GM18505 (cell line): ENCODE measurements at regions not wholly inside any gene's neighbourhood (a gene's known extent, or its start where the extent isn't known, plus 50 kb on each side); places are given as distances from the start of the nearest gene placed in this dataset.
"Not testable (repeated sequence)": the region's sequence is repeated elsewhere in the genome, so short reads cannot be mapped to it uniquely, and the experiment has no call there.

Experiments
- ATAC-seq: cut with Tn5 transposase; IDR thresholded peaks from one replicate; pipeline ENCODE4 v1.9.1; 2021; ENCODE audit not compliant: unreplicated experiment
- POLR2A ChIP-seq: IDR thresholded peaks from 4 replicates; pipeline ENCODE4 v1.6.1; 2011; ENCODE audit warnings: borderline replicate concordance; ENCODE audit not compliant: insufficient read depth, insufficient read length; ENCODE audit errors: extremely low read depth

DNA sequence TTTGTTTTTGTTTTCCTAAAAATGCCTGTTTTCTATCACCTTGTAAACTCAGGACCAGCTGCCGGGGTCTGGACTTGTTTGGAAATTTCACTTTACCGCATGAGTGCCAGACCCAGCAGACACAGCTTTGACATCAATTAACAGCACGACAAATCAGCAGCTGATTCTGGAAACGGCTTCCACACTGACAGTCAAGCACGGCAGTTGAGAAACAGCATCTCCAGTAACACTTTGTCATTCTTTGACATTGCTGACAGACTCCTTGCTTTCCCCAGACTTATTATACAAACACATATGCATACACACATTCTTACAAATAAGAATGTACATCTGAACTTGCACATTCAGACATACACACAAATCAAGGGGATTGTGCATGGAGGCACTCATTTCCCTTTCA, 1017.6 kb upstream of the HS3ST1 start:
- no peak for TF ChIP-seq POLR2A
- ATAC-seq = no peak

DNA sequence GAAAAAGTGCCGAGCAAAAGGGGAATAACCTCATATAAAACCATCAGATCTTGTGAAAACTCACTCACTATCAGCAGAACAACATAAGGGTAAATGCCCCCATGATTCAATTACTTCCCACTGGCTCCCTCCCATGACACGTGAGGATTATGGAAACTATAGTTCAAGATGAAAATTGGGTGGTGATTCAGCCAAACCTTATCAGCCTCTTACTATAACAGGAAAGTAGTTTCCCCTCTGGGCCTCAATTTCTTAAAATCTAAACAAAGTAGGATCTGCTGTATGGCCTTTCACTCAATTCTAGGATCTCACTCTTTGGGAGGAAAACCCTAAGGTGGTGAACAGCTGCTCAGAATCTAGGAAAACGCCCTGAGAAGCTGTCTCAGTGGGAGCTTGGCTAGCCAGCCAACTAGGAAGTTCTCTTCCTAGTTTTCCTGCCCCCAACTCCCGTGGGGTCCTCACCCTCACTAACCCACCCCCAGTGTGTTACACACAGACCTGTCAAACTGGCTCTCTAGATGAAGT, 1017.1 kb upstream of the HS3ST1 start:
- no peak for TF ChIP-seq POLR2A
- ATAC-seq = no peak

DNA sequence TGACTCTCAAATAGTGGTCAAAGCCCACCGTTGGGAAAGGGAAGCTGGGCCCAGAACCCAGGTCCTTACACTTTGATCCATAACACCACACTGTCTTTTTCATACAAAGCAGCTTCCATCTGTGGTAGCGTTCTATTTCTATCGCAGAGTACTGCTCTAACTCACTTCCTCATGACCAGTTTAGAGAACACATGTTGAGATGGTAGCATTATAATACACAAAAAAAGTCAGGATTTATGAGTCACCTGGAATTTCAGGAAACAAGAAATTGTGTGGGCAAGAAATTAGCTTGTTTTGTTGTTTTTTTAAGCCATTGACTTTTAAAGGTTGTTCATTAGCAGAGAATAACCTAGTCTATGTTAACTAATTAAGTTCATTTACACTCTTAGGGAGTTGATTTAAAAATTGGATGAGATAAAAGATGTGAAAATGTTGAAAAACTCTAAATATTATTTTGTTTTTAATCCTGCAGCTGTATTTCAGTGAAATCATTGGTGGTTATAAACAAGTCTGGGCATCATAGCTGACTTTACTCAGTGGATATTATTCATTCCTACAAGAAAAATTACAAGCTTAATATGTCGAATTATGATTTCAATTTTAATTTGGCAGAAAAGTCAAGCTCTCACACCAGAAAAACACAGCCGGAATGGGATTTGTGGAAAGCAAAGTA, 1011.1 kb upstream of the HS3ST1 start:
- no peak for ATAC-seq
- TF ChIP-seq POLR2A = no peak

DNA sequence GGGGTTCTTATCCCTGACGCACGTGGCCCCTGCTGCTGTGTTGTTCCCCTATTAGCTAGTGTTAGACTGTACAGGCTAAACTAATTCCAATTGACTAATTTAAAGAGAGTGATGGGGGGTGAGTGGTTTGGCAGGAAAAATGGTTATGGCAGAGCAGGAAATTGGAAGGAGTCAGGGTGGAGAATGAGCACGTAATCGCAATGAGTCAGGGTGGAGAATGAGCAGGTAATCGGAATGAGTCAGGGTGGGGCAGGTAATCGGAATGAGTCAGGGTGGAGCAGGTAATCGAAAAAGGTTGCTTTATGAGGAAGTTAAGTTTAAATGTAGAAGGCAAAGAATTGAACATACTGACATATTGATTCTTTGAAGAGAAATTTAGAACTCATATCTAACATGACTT, 1002.6 kb upstream of the HS3ST1 start:
- ATAC-seq = not testable (repeated sequence)

DNA sequence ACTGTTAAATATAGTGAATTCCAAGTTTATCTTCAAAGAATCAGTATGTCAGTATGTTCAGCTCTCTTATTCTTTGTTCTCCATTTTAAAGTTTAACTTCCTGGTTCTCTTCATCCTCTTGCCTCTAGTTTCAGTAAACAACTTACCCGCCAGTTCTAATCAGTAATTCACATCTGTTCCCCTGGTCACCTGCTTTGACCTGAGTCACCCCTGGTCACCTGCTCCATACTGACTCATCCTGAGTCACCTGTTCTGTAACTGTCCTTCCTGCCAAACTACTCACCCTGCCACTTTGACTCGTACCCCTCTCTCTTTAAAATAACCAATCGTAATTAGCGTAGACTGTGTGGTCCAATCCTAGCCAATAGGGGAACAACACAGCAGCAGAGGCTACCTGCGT, 992.7 kb upstream of the HS3ST1 start:
- TF ChIP-seq POLR2A = no peak
- no peak for ATAC-seq

DNA sequence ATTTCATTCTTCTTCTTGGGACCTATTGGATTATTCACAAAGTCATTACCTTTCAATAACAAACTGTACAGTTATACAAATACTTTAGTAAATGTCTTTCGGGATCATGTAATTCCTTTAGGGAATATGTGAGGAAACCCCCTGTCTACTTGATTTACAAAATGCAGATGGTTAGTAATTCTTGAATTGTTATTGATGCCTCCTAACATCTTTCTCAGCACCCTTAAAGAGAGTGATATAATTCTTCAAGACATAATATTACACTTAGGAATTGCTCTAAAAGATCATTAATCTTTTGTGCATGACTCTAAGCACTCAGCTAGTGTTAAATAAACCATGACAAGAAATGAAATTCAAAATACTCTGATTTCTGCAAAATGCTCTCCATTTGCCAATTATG, 988.1 kb upstream of the HS3ST1 start:
- TF ChIP-seq POLR2A = no peak
- no peak for ATAC-seq

DNA sequence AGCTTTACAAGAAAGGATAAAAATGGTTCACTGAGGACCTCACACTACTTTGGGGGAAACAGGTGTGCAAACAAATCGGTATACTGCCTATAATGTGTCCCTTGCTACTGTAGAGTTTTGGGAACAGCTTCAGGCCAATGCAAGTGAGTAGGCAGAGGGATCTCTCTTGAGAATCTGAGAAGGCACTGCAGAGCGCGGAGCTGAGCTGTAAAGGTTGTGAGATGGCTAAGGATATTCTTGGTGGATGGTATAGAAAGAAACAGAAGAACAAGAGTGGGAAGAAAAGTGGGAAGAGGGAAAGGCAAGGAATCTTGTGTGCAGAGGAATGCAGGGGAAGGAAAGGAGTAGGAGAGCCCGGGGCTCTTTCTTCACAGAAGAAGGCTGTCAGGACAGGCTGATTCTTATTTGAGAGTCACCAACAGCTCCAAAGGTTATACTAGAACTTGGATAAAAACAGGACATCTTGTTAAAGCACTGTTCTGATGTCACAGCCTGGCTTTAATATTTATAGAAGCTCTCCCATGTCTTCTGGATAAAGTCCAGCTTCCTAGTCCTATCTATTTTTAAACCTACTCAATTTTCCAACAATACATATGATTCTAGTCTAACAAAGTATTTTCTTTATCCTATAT, 985.6 kb upstream of the HS3ST1 start:
- TF ChIP-seq POLR2A = no peak

DNA sequence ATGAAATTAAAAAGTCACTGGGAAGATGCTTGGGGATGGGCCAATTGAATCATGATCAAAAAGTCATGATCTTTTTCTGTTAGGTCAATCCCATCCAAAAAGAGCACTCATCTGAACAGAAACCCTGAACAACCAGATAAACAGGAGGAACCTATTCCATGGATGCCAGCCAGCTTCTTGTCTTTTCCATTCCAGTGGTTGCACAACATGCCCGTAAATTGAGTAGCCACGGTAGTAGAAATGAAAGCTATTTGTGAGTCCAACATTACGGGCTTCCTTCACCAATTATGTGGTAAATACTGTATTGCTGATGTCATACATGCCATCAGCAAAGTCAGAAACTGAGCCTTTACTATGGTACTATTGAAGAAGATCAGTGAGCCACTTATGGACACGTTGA, 982.4 kb upstream of the HS3ST1 start:
- no peak for ATAC-seq
- TF ChIP-seq POLR2A = no peak

More for the DNA sequence above, 985.6 kb upstream of the HS3ST1 start:
- ATAC-seq = no peak

DNA sequence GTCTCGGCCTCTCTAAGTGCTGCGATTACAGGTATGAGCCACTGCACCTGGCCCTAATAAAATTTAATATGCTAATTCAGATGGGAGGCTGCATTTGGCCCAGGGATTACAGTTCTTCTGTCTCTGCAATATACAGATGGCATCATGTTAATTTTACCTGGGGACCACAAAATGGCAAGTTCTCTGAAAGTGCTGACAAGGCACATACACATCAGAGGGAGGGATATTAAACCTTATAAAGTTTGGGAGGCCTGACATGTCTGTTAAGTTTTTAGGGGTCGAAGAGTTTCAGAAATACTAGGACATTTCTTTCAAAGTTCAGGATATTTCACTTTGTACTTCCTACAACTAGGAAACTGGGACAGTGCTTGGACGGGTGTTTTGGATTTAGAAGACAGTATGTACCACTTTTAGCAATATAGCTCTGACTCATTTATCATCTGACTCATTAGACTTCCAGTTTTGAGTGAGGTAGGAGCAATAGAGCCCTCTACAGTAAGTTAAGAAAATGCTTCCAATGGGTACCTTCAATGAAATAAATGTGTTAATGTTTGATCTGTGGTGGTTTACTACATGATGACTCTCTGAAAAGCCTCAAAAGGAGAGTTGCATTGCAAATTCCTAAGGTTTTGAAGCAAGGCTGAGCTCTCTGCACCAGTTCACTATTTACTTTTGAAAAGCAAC, 981.0 kb upstream of the HS3ST1 start:
- ATAC-seq = no peak
- no peak for TF ChIP-seq POLR2A

DNA sequence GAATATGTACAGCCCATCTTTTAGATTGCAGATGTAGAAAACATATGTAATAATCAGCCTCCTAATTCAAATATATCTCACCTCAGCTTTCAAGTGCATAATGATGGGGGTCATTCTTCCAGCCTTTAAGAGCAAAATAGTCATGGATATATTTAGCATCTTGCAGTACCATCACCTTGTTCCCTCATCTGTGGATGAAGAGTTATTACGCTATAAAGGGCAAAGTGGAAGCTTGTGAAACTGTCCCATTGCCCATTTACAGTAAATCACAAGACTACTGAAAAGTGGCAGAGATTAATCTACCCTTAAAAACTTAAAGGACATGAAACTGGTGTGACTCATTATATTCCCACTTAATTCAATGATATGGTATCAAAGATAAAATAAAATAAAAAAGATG, 979.7 kb upstream of the HS3ST1 start:
- TF ChIP-seq POLR2A = no peak
- ATAC-seq = no peak

DNA sequence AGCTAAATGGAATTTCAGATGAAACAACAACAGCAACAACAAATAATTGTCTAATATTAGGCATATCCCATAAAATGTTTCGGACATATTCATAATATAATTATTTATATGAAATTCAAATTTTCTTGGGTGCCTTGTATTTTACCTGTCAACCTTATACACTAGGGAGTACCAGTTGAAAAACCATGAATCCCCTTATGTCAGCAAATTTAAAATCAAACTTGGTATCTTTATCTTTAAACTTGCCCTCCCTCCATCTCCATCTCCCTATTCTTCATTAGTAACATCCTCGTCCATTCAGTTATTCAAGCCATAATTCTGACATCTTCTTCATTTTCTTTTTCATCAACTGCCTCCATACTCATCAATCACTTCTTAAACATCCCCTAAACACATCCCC, 974.5 kb upstream of the HS3ST1 start:
- TF ChIP-seq POLR2A = no peak
- no peak for ATAC-seq

DNA sequence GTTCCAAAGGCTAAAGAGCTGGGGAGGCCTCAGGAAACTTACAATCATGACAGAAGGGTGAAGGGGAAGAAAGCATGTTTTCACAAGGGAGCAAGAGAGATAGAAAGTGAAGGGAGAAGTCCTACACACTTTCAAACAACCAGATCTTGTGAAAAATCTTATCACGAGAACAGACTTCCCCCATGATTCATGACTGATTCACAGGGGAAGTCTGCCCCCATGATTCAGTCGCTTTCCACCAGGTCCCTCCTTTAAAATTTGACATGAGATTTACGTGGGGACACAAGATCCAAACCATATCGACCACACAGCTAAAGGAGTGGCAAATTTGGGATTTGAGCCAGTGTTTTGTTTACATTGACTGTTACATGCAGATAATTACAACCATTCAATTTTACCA, 971.1 kb upstream of the HS3ST1 start:
- no peak for ATAC-seq
- no peak for TF ChIP-seq POLR2A

DNA sequence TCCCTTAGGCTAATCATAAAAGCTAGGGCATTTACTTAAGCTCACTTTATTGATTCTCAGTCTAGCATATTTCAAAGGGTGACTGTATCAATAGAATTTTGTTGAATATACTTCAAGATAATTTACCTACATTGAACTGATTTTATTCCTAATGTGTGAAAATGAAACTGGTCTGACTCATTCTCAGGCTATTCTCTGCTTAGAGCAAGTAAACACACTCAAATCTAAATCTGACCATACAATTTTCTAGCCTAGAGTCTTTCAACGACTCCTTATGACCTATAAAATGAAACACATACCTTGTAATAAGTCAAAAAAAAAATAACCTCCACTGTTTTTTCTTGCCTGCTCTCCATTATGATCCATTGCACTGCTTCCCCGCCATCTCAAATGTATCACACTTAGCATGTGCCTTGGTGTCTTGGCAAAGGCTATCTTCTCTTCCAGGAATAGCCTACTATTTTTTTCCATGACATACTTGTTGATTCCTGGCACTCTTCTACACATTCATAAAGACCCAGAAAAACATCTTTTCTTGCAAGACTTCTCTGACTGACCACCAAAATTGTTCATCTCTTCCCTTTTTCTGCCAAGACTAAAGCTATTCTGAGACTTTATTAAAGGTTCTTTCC, 965.1 kb upstream of the HS3ST1 start:
- ATAC-seq = no peak
- no peak for TF ChIP-seq POLR2A
